HG03565 (cell line): ENCODE measurements at regions not wholly inside any gene's neighbourhood (a gene's known extent, or its start where the extent isn't known, plus 50 kb on each side); places are given as distances from the start of the nearest gene placed in this dataset.
"Not testable (repeated sequence)": the region's sequence is repeated elsewhere in the genome, so short reads cannot be mapped to it uniquely, and the experiment has no call there.

Experiments
- ATAC-seq: cut with Tn5 transposase; IDR thresholded peaks from one replicate; pipeline ENCODE4 v1.9.1; 2021; ENCODE audit warnings: mild to moderate bottlenecking, moderate library complexity; ENCODE audit not compliant: unreplicated experiment

DNA sequence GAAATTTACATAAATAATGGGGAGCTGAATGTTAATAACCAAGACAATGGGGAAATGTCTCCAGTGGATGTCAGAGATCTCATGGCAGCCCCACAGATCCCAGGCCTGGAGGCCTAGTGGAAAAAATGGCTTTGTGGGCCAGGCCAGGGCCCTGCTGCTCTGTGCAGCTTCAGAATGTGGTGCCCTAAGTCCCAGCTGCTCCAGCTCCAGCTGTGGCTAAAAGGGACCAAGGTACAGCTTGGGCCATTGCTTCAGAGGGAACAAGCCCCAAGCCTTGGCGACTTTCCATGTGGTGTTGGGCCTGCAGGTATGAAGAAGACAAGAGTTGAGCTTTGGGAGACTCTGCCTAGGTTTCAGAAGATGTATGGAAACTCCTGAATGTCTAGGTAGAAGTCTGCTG is 658.2 kb downstream of the NUP35 start:
- ATAC-seq, result no peak

DNA sequence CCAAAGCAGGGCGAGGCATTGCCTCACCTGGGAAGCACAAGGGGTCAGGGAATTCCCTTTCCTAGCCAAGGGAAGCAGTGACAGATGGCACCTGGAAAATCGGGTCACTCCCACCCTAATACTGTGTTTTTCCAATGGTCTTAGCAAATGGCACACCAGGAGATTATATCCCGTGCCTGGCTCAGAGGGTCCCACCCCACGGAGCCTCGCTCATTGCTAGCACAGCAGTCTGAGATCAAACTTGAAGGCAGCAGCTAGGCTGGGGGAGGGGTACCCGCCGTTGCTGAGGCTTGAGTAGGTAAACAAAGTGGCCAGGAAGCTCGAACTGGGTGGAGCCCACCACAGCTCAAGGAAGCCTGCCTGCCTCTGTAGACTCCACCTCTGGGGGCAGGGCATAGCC is 664.6 kb downstream of the NUP35 start:
- not testable (repeated sequence) for ATAC-seq

DNA sequence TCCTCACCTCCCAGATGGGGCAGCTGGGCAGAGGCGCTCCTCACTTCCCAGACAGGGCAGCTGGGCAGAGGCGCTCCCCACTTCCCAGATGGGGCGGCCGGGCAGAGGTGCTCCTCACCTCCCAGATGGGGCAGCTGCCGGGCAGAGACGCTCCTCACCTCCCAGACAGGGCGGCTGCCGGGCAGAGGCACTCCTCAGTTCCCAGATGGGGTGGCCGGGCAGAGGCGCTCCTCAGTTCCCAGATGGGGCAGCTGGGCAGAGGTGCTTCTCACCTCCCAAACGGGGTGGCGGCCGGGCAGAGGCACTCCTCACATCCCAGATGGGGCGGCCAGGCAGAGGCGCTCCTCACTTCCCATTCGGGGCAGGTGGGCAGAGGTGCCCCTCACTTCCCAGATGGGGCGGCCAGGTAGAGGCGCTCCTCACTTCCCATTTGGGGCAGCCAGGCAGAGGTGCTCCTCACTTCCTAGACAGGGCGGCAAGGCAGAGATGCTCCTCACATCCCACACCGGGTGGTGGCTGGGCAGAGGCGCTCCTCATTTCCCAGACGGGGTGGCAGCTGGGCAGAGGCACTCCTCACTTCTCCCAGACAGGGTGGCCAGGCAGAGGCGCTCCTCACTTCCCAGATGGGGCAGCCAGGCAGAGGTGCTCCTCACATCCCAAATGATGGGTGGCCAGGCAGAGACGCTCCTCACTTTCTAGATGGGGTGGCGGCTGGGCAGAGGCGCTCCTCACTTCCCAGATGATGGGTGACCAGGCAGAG is 668.1 kb downstream of the NUP35 start:
- ATAC-seq, result not testable (repeated sequence)

DNA sequence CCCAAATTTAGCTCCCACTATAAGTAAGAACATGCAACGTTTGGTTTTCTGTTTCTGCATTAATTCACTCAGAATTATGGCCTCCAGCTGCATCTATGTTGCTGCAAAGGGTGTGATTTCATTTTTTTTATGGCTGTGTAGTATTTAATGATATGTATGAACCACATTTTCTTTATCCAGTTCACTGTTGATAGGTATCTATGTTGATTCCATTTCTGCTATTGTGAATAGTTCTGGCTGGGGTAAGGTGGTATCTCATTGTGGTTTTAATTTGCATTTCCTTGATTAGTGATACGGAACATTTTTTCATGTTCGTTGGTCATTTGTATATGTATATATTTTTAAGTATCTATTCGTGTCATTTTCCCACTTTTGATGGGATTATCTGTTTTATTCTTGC is 674.3 kb downstream of the NUP35 start:
- no peak for ATAC-seq

DNA sequence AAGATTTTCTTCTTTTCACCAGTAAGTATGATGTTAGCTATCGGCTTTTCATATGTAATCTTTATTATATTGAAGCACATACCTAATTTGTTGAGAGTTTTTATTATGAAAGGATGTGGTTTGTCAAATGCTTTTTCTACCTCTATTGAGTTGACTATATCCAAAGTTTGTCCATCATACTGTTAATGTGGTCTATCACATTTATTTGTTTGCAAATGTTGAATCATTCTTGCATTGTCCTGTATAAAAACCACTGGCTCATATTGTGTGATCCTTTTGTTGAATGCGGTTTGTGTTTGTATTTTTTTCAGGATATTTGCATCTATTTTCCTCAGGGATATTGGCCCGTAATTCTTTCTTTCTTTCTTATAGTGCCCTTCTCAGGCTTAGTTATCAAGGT is 675.5 kb downstream of the NUP35 start:
- no peak for ATAC-seq

DNA sequence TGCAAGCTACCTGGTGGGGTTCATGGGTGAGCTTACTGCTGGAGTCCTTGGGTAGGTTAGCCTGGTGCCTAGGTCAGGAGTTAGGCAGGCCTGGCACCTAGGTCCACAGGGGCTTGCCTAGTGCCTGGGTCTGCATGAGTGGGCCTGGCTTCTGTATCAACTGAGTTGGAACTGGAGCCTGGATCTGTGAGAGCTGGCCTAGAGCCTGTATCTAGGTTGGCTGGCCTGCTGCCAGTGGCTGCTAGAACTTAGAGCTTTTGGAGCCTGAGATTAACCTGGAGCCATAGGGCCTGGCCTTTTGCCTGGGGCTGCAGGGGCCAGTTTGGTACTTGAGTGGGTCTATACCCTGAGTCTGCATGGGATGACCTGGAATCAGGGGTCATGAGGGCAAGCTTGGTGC is 679.4 kb downstream of the NUP35 start:
- no peak for ATAC-seq

DNA sequence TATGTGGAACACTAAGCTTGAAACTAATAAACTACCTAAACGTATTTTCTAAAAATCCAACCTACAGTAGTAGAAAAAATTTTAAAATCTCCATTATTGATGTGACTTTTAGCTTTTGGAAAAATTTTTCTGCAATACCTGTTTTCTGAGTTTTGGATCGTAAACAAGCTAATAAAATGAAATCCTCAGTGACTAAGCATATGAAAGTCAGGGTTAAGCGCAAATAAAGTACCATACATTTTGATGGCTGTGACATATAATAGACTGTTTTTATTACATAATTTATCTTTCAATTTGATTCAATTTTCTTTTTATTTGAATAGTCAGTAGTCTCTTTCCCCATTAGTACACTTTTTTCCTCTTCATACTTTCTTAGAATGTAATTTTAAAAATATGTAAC is 683.6 kb downstream of the NUP35 start:
- ATAC-seq, result no peak

DNA sequence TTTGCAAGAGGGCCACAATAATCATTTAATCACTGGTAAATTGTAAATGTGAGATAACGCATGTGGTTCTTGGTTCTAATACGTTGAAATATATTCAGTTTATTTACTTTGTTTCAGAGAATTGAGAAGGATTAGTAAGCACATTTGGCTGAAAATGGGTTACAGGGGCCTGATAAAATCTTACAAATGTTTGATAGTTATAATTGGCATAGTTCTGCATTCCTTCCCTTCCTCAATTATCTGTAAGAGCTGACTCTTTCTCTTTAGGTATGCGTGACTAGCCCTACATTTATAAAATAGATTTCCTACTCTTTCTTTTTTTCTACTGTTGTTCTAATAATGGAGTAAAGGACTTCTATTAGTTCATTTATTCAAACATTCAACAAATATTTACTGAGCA is 685.2 kb downstream of the NUP35 start:
- no peak for ATAC-seq

DNA sequence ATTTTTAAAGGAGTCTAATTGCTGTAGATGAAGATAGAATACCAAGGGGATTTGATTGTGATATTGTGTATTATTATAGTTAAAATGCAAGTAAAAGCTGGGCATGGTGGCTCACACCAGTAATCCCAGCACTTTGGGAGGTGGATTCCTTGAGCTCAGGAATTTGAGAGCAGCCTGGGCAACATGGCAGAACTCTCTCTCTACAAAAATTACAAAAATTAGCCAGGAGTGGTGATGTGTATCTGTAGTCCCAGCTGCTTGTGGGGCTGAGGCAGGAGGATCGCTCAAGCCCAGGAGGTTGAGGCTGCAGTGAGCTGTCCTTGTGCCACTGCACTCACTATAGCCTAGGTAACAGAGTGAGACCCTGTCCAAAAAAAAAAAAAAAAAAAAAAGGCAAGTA is 687.0 kb downstream of the NUP35 start:
- ATAC-seq, result no peak

DNA sequence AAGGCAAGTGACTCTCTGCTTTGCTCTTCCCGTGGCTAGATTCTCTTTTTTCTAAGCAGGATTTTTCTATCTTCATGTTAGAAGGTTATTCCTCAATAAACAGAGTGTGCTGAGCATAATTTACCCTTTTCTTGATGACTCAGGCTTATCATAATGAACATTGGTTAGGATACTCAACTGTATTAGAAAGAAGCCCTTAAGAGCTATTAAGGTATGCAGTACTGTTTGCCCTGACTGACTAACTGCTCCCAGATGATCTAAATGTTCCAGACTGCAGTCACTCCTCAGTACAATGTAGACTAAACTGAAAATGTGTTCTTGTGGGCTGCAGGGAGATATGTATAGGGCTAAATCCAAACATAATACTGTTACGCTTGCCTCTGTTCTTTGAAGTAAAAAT is 687.8 kb downstream of the NUP35 start:
- no peak for ATAC-seq

DNA sequence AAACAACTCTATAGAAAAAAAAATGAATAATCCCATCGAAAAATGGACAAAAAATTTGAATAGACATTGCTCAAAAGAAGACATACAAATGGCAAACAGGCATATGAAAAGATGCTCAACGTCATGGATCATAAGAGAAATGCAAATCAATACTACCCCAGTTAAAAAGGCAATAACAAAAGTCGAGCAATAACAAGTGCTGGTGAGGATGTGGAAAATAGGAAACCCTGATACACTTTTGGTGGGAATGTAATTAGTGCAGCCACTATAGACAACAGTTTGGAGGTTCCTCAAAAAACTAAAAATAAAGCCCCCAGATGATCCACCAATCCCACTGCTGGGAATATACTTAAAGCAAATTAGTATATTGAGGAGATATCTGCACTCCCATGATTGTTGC is 701.5 kb downstream of the NUP35 start:
- no peak for ATAC-seq

DNA sequence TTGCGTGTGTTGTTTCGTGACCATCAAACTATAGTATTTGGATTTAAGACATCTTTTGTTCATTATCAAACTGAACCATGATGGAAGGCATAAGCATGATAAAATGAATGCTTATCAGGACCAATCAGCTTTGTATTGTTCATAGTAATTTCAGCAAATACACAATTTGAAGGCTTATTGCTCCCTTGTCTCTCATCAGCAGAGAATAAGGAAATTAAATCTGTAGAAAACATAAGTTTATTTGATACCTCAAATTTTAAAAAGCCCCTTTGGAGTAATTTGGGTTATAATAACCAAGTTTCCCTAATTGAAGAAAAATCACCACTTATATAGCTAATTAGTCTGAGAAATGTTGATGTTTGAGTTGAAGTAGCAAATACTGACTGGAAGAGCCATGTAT is 705.7 kb downstream of the NUP35 start:
- ATAC-seq, result no peak

DNA sequence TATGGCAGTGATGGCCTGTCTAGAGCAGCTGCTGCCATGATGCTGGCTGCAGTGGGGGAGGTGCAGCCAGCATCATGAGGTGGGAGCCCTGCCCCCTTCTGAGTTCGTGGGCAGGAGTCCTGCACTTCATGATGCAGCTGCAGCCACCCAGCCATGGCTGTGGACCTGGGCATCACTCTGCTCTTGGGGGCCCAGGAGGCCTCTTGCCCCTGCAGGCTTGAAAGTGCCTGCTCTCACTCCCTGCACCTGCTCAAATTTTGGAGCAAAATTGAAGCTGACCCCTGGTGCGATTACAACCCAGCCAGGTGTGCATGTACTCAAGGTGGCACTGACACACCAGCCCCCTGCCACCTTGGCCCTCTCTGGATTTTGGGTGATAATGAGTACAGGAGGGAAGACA is 712.9 kb downstream of the NUP35 start:
- no peak for ATAC-seq

DNA sequence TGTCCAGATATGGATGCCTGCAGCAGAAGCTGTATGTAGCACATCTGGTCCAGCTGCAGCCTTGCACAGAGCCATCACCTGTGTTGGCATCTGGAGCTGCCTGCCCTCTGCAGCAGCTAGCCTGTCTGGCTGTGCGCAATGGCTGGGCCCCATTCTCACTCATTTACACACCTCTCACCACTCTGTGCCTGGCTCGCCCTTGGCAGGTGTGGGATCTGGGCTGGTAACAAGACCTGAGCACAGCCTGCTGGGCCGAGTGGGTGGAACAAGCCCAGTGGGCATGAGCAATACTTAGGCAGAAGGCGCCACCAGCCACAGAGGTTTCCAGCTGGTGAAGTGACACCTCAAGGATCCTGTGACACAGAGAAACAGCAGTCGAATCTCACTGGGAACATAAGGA is 714.1 kb downstream of the NUP35 start:
- ATAC-seq, result no peak

DNA sequence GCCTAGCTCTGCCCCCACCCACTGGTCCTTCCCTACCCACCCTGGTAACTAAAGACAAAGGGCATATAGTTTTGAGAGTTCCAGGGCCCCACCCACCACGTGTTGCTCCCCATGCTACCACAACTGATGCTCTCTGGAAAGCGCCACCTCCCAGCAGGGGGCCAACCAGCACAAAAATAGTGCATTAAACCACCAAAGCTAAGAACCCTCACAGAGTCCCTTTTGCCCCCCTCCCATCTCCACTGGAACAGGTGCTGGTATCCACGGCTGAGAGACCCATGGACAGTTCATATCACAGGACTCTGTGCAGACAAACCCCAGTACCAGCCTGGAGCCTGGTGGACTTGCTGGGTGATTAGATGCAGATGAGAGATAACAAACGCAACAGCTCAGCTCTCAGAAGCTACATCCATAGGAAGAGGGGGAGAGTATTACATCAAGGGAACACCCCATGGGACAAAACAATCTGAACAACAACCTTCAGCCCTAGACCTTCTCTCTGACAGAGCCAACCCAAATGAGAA is 715.9 kb downstream of the NUP35 start:
- ATAC-seq, result no peak

DNA sequence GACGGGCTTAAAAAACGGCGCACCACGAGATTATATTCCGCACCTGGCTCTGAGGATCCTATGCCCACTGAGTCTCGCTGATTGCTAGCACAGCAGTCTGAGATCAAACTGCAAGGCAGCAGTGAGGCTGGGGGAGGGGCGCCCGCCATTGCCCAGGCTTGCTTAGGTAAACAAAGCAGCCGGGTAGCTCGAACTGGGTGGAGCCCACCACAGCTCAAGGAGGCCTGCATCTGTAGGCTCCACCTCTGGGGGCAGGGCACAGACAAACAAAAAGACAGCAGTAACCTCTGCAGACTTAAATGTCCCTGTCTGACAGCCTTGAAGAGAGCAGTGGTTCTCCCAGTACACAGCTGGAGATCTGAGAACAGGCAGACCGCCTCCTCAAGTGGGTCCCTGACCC is 725.6 kb downstream of the NUP35 start:
- ATAC-seq, result not testable (repeated sequence)

DNA sequence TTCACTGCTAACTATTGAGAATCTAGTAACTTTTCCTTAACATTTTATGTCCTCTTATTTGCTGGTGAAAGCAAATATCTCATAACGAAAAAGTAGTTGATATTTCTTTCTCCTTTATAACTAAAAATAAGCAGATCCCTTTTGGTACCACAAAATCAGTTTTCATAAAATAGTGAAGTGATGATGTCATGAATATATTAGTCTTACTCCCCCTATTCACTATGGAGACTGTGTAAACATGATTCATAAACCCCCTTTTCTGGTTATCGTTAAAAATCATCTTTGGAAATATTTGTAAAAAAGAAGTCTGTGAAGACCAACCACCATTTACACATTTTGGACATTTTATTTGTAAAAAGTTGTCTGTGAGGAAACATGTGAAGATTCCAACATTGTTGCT is 734.9 kb downstream of the NUP35 start:
- ATAC-seq, result no peak

DNA sequence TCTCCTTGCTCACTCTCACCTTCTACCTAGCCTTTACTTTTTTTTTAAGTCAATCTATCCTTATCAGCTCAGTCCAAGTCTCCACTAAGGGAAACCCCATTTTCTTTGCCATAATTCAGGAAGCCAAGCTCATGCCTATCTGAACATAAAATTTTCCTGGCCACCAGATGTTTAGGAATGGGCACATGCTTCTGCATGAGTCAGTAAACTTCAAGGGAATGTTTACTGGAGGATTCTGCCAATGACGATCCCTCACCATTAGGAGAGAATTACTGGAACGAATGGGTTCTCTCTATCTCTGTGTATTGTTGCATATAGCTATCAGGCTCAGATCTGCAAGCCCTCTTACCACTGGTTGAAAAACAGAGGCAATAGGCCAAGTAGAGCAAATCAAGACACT is 731.7 kb upstream of the ZNF804A start:
- ATAC-seq, result no peak

DNA sequence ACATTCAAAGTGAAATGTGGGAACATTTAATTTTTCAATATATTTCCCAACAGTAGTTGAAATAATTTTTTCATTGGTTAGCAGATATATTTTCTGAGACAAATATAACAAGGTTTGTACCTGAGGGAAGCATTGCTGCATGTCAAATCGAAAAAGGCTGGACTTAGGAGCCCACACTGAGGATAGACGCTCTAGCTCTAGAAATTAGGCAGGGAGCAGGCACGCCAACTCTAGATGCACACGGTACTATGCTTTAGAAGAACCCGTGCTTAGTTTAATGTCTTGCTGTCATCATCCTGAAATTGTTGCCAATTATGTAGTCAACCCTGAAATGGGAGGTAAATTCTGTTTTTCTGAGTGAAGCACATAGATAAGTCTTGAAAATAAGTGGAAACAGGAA is 731.1 kb upstream of the ZNF804A start:
- ATAC-seq, result no peak

DNA sequence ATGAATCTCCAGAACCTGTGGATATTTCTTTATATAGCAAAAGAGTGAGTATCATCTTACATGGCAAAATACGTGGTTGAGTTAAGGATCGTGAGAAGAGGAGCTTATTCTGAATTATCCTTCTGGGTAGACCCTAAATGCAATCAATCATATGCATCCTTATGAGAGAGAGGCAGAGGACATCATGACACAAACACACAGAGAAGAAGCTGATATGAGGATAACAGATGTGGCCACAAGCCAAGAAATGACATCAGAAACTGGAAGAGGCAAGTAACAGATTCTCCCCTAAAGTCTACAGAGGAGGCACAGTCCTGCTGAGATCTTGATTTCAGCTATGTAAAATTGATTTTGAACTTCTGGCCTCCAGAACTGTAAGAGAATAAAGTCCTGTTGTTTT is 730.2 kb upstream of the ZNF804A start:
- ATAC-seq, result no peak

DNA sequence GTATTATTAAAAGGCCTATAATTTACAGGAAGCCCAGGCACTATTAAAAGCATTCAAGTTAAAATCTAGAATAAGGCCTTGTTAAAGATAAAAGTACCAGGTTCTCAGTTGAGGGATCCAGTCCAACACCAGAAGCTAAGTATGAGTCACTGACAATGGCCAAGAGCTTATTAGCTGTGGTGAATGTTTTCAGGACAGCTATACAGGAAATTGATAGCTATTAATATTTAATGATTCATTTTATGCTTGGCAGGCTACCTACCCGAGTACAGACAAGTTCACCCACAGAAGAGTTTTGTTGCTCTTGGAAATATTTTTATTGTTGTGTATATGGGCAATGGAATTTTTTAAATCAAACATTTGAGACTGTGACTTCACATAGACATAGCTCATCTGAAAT is 729.6 kb upstream of the ZNF804A start:
- ATAC-seq, result peak; percentile 44

DNA sequence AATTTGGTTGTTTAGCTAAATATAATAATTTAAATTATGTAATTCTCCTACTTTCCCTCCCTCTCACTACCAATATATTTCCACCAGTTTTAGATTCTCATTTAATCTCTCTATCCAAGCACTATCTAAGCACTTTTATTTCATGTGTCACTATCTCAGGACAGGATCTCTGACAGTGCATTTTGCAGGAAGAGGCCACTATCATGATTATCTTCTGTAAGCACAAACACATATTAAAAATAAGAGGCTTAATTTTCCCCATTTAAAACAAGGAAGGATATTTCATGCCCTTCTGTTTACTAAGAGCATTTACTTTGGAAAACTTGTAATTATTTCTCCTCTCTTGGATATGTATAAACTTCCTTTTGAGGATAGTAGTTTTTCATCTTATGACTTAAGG is 726.2 kb upstream of the ZNF804A start:
- no peak for ATAC-seq

DNA sequence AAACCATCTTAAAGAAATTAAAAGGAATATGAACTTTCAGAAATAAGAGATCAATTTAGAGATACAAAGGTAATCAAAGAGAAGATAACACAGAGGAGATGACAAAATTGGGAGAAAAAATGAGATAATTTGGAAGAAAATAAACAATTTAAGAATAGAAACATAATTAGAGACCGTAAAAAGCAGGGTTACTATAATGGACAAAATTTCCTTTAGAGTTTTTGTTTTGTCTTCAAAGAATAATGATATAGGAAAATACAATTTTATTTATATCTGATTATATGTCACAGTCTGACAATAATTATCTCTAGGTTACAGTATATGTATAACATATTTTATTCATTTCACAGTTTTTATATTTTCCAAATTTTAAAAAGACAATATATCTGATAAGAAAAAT is 716.4 kb upstream of the ZNF804A start:
- no peak for ATAC-seq
